GM23248 (cell line): ENCODE measurements at regions not wholly inside any gene's neighbourhood (a gene's known extent, or its start where the extent isn't known, plus 50 kb on each side); places are given as distances from the start of the nearest gene placed in this dataset.

Source experiments
- EZH2 ChIP-seq: fragments of 200-600 bp; sonication (generic); IDR thresholded peaks from 2 replicates; pipeline ENCODE4 v1.6.1; 2018; ENCODE audit warnings: antibody characterized with exemption, mild to moderate bottlenecking; ENCODE audit not compliant: insufficient read depth, poor library complexity, severe bottlenecking
- EZH2phosphoT487 ChIP-seq: fragments of 200-600 bp; sonication (generic); IDR thresholded peaks from 2 replicates; pipeline ENCODE4 v1.6.1; 2018; ENCODE audit warnings: antibody characterized with exemption, moderate library complexity, mild to moderate bottlenecking, low read depth; ENCODE audit not compliant: insufficient read depth

GRCh38 chr18:38883111-38883510 lies 1317.5 kb upstream of the CELF4 start:
- no peak for TF ChIP-seq EZH2
- TF ChIP-seq EZH2phosphoT487, result no peak
